GM18499 (cell line): ENCODE measurements at regions not wholly inside any gene's neighbourhood (a gene's known extent, or its start where the extent isn't known, plus 50 kb on each side); places are given as distances from the start of the nearest gene placed in this dataset.

ENCODE experiments used
- ATAC-seq: cut with Tn5 transposase; IDR thresholded peaks from one replicate; pipeline ENCODE4 v1.9.1; 2021; ENCODE audit warnings: moderate number of reproducible peaks; ENCODE audit not compliant: insufficient read depth, unreplicated experiment

- ATAC-seq: no peak
Measured at GRCh38 chr1:198860371-198860770, 221.5 kb downstream of the PTPRC start.

- ATAC-seq: no peak
Measured at GRCh38 chr1:198861636-198862035, 222.8 kb downstream of the PTPRC start.

- no peak for ATAC-seq
Measured at GRCh38 chr1:198864695-198865094, 225.9 kb downstream of the PTPRC start.

GRCh38 chr1:198865319-198865718 lies 226.5 kb downstream of the PTPRC start:
- ATAC-seq: no peak

- no peak for ATAC-seq
Measured at GRCh38 chr1:198867182-198867581, 228.3 kb downstream of the PTPRC start.

- ATAC-seq: no peak
Measured at GRCh38 chr1:198873696-198874230, 234.9 kb downstream of the PTPRC start.

- ATAC-seq: no peak
Measured at GRCh38 chr1:198876371-198876871, 237.6 kb downstream of the PTPRC start.

- ATAC-seq: no peak
Measured at GRCh38 chr1:198878566-198878965, 239.7 kb downstream of the PTPRC start.

- ATAC-seq: no peak
Measured at GRCh38 chr1:198879711-198880306, 241.0 kb downstream of the PTPRC start.

- no peak for ATAC-seq
Measured at GRCh38 chr1:198880397-198880796, 241.6 kb downstream of the PTPRC start.

GRCh38 chr1:198880818-198881597 lies 242.2 kb downstream of the PTPRC start:
- no peak for ATAC-seq

- ATAC-seq: no peak
Measured at GRCh38 chr1:198883184-198883583, 244.3 kb downstream of the PTPRC start.

- no peak for ATAC-seq
Measured at GRCh38 chr1:198887866-198888265, 249.0 kb downstream of the PTPRC start.

GRCh38 chr1:198888379-198888943 lies 249.6 kb downstream of the PTPRC start:
- ATAC-seq: no peak

GRCh38 chr1:198889101-198889500 lies 250.3 kb downstream of the PTPRC start:
- no peak for ATAC-seq

- ATAC-seq: no peak
Measured at GRCh38 chr1:198889749-198890148, 250.9 kb downstream of the PTPRC start.

- no peak for ATAC-seq
Measured at GRCh38 chr1:198890214-198890930, 251.5 kb downstream of the PTPRC start.

GRCh38 chr1:198892065-198892464 lies 253.2 kb downstream of the PTPRC start:
- no peak for ATAC-seq

- ATAC-seq: no peak
Measured at GRCh38 chr1:198893141-198893540, 254.3 kb downstream of the PTPRC start.

- no peak for ATAC-seq
Measured at GRCh38 chr1:198893763-198894444, 255.1 kb downstream of the PTPRC start.
